Mesendoderm (in vitro differentiated cells): ENCODE measurements at regions not wholly inside any gene's neighbourhood (a gene's known extent, or its start where the extent isn't known, plus 50 kb on each side); places are given as distances from the start of the nearest gene placed in this dataset.
A peak's percentile ranks its signal among the peaks of the same experiment; 100 is the strongest.

Experiments used
- DNase-seq: peaks from one replicate; pipeline ENCODE4 v3.0.0; 2013
- H2AK5ac ChIP-seq: 2 replicates; pipeline ENCODE4 v1.6.1; 2013; ENCODE audit warnings: low read length, inconsistent platforms
- H2BK120ac ChIP-seq: 2 replicates; pipeline ENCODE4 v1.6.1; 2013; ENCODE audit warnings: low read depth, mild to moderate bottlenecking, low read length, moderate library complexity, mixed read lengths
- H2BK15ac ChIP-seq: replicated peaks from 2 replicates; pipeline ENCODE4 v1.6.1; 2013; ENCODE audit warnings: low read depth, mild to moderate bottlenecking, moderate library complexity
- H2BK5ac ChIP-seq: 2 replicates; pipeline ENCODE4 v1.6.1; 2013; ENCODE audit warnings: low read length, inconsistent platforms
- H3K18ac ChIP-seq: 2 replicates; pipeline ENCODE4 v1.6.1; 2013; ENCODE audit warnings: mild to moderate bottlenecking, low read length, mixed read lengths
- H3K23ac ChIP-seq: one replicate; pipeline ENCODE4 v1.6.1; 2013; ENCODE audit warnings: low read length
- H3K27ac ChIP-seq: 2 replicates; pipeline ENCODE4 v1.5.1; 2013; ENCODE audit warnings: low read depth, mild to moderate bottlenecking, inconsistent platforms, low read length, moderate library complexity
- H3K27me3 ChIP-seq: 2 replicates; pipeline ENCODE4 v1.6.1; 2013; ENCODE audit warnings: low read length, control low read depth, mild to moderate bottlenecking, inconsistent platforms; ENCODE audit not compliant: insufficient read depth, poor library complexity
- H3K36me3 ChIP-seq: 2 replicates; pipeline ENCODE4 v1.6.1; 2013; ENCODE audit warnings: low read length, inconsistent platforms; ENCODE audit not compliant: control insufficient read depth, insufficient read depth
- H3K4ac ChIP-seq: one replicate; pipeline ENCODE4 v1.6.1; 2013; ENCODE audit warnings: low read depth, mild to moderate bottlenecking, low read length, moderate library complexity
- H3K4me1 ChIP-seq: 2 replicates; pipeline ENCODE4 v1.6.1; 2013; ENCODE audit warnings: low read depth, low read length, inconsistent platforms; ENCODE audit not compliant: control insufficient read depth
- H3K4me2 ChIP-seq: 2 replicates; pipeline ENCODE4 v1.6.1; 2013; ENCODE audit warnings: low read length
- H3K4me3 ChIP-seq: 2 replicates; pipeline ENCODE4 v1.5.1; 2013; ENCODE audit warnings: mild to moderate bottlenecking, low read length
- H3K56ac ChIP-seq: one replicate; pipeline ENCODE4 v1.6.1; 2013; ENCODE audit warnings: low read length
- H3K79me1 ChIP-seq: 2 replicates; pipeline ENCODE4 v1.6.1; 2013; ENCODE audit warnings: low read length, inconsistent platforms
- H3K79me2 ChIP-seq: 2 replicates; pipeline ENCODE4 v1.6.1; 2013; ENCODE audit warnings: mild to moderate bottlenecking, low read length; ENCODE audit not compliant: control insufficient read depth, insufficient read depth
- H3K9ac ChIP-seq: 2 replicates; pipeline ENCODE4 v1.6.1; 2013; ENCODE audit warnings: low read length, inconsistent platforms
- H4K5ac ChIP-seq: one replicate; pipeline ENCODE4 v1.6.1; 2013; ENCODE audit warnings: low read length
- H4K8ac ChIP-seq: one replicate; pipeline ENCODE4 v1.6.1; 2013; ENCODE audit warnings: low read depth, mild to moderate bottlenecking, control low read depth, low read length, moderate library complexity
- WGBS: extraction: QIAGEN DNeasy Blood & Tissue Kit; methylation state at CpG from one replicate; pipeline ENCODE4 v1.1.7; 2013; ENCODE audit warnings: low lambda C conversion rate, missing lambda C conversion rate; ENCODE audit not compliant: insufficient coverage; ENCODE audit errors: extremely low coverage; 5-methylcytosine and 5-hydroxymethylcytosine counted together

DNA sequence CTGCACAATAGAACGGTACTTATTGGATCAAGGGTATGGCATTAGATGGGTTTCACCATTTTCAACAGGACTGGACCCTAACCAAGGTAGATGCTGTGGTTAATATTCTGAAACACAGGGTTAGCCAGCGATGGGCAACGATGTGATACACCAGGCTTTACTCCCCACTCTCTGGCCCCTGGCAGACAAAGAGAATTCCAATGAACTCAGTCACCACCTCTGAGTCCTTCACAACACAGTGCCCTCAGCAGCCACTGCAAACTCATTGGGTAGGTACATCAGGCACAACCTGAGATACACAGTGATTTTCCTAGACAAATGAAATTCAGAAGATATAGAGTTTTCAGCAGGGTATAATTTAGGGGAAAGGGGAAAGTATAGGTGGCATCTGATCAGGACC lies 634.5 kb downstream of the ZEB2 start:
- no peak overlapping the region for H3K23ac ChIP-seq
- H4K5ac ChIP-seq: no peak overlapping the region
- no peak overlapping the region for H3K27ac ChIP-seq
- no peak overlapping the region for H3K18ac ChIP-seq
- no peak overlapping the region for H2BK5ac ChIP-seq
- no peak overlapping the region for H3K56ac ChIP-seq
- H2AK5ac ChIP-seq: no peak overlapping the region
- H4K8ac ChIP-seq: no peak overlapping the region
- no peak overlapping the region for H2BK15ac ChIP-seq
- no peak overlapping the region for H3K4me3 ChIP-seq
- no peak overlapping the region for H3K4me2 ChIP-seq
- H3K79me1 ChIP-seq: no peaks in the 10 kb centered on the region
- no peaks in the 10 kb centered on the region for H3K27me3 ChIP-seq
- no peaks in the 10 kb centered on the region for H3K4me1 ChIP-seq
- no peak overlapping the region for H3K4ac ChIP-seq
- DNase-seq: no peak
- no peak overlapping the region for H2BK120ac ChIP-seq
- no peaks in the 10 kb centered on the region for H3K36me3 ChIP-seq
- H3K79me2 ChIP-seq: no peaks in the 10 kb centered on the region
- WGBS: no CpG with 5 or more reads among the region's 3 CpGs
- no peak overlapping the region for H3K9ac ChIP-seq

DNA sequence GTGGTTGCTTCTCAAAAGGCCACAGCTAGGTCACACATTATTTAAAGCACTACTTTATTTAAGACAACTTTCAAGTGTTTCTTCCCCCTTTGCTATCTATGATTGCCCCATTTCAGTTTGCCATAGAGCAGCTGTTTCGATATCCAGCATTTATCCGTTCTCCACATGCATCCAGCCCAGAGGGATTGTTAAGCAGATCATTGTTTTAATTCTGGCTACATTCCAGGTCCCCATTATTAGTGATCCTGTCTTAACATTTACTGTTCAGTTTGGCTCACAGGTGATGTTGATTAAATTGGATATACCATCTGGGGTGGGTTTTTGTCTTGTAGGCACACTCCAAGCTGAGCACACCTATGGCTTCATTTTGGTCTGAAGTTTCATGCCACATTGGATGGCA lies 638.7 kb downstream of the ZEB2 start:
- no peak overlapping the region for H3K4me3 ChIP-seq
- DNase-seq: no peak
- WGBS: no CpG with 5 or more reads among the region's 2 CpGs
- no peak overlapping the region for H4K8ac ChIP-seq
- H2AK5ac ChIP-seq: no peak overlapping the region
- H3K23ac ChIP-seq: no peak overlapping the region
- no peak overlapping the region for H3K56ac ChIP-seq
- no peak overlapping the region for H3K4me2 ChIP-seq
- no peak overlapping the region for H2BK5ac ChIP-seq
- H3K36me3 ChIP-seq: no peaks in the 10 kb centered on the region
- no peaks in the 10 kb centered on the region for H3K79me1 ChIP-seq
- no peaks in the 10 kb centered on the region for H3K4me1 ChIP-seq
- H3K9ac ChIP-seq: no peak overlapping the region
- no peak overlapping the region for H2BK15ac ChIP-seq
- H4K5ac ChIP-seq: no peak overlapping the region
- no peaks in the 10 kb centered on the region for H3K27me3 ChIP-seq
- no peak overlapping the region for H3K18ac ChIP-seq
- no peak overlapping the region for H3K4ac ChIP-seq
- H3K79me2 ChIP-seq: no peaks in the 10 kb centered on the region
- H2BK120ac ChIP-seq: no peak overlapping the region
- H3K27ac ChIP-seq: no peak overlapping the region

DNA sequence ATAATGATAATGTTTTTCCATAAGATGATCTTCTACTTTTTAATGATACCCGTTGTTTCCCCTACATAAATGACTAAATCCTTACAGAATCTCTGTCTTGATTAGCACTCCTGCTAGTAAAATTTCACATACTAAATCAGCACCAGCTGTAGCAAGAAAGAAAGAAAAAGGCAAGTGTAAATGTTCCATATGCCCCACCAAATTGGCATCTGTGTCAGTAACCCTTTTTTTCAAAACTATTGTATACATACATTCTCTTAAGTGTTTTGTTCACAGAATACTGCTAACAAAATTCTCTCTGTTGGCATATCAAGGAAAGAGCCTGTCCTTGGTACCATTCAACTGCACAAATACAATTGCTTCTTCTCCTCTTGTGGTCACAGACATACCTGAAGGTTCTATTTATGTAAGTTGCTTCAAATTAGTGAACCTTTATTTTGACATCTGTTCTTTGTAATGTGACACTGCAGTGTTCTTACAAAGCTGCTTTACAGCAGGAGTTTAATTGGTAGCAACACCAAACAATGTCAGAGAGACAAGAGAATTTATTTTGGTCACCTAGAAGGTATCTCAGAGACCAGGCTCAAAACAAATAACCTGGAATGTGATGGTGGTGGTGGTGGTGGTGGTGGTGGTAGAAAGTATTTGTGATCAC lies 641.9 kb downstream of the ZEB2 start:
- H3K56ac ChIP-seq: no peak overlapping the region
- no peak overlapping the region for H2BK15ac ChIP-seq
- H3K23ac ChIP-seq: no peak overlapping the region
- DNase-seq: peak; percentile 4
- H3K27me3 ChIP-seq: no peaks in the 10 kb centered on the region
- H2AK5ac ChIP-seq: no peak overlapping the region
- no peak overlapping the region for H3K4ac ChIP-seq
- H3K4me2 ChIP-seq: no peak overlapping the region
- no peak overlapping the region for H4K8ac ChIP-seq
- no peak overlapping the region for H2BK5ac ChIP-seq
- H3K4me3 ChIP-seq: no peak overlapping the region
- no peak overlapping the region for H2BK120ac ChIP-seq
- no CpG with 5 or more reads among the region's 1 CpG for WGBS
- no peaks in the 10 kb centered on the region for H3K36me3 ChIP-seq
- no peak overlapping the region for H3K27ac ChIP-seq
- H3K18ac ChIP-seq: no peak overlapping the region
- no peaks in the 10 kb centered on the region for H3K79me2 ChIP-seq
- no peaks in the 10 kb centered on the region for H3K4me1 ChIP-seq
- no peak overlapping the region for H4K5ac ChIP-seq
- H3K79me1 ChIP-seq: no peaks in the 10 kb centered on the region
- H3K9ac ChIP-seq: no peak overlapping the region

DNA sequence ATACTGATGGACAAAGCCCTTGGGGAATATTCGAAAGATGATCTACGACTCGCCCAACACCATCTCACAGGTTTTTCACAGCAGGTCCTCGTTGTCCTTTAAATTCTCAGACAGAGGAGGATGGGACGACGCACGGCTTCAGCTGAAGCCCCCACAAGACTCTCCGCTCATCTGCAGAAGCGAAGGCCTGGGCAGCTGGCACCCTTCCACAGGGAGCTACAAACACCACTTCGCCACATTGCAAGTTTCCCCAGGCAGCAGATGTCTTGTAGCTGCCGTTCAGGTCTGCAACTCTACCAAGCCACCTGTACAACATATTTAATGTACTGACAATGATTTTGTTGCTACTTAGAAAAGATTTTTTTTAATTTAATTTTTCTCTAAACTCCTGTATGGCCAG lies 642.9 kb downstream of the ZEB2 start:
- H3K36me3 ChIP-seq: no peaks in the 10 kb centered on the region
- no peaks in the 10 kb centered on the region for H3K79me1 ChIP-seq
- no peak overlapping the region for H4K5ac ChIP-seq
- no peaks in the 10 kb centered on the region for H3K4me1 ChIP-seq
- H3K9ac ChIP-seq: no peak overlapping the region
- no peak overlapping the region for H3K4me3 ChIP-seq
- DNase-seq: no peak
- no peak overlapping the region for H3K4ac ChIP-seq
- no peaks in the 10 kb centered on the region for H3K27me3 ChIP-seq
- H2BK15ac ChIP-seq: no peak overlapping the region
- H3K18ac ChIP-seq: no peak overlapping the region
- no peak overlapping the region for H3K23ac ChIP-seq
- H2AK5ac ChIP-seq: no peak overlapping the region
- H2BK120ac ChIP-seq: no peak overlapping the region
- no peak overlapping the region for H2BK5ac ChIP-seq
- no peaks in the 10 kb centered on the region for H3K79me2 ChIP-seq
- no peak overlapping the region for H3K4me2 ChIP-seq
- H3K56ac ChIP-seq: no peak overlapping the region
- no peak overlapping the region for H4K8ac ChIP-seq
- whole genome bisulfite sequencing: no CpG with 5 or more reads among the region's 11 CpGs
- H3K27ac ChIP-seq: no peak overlapping the region

DNA sequence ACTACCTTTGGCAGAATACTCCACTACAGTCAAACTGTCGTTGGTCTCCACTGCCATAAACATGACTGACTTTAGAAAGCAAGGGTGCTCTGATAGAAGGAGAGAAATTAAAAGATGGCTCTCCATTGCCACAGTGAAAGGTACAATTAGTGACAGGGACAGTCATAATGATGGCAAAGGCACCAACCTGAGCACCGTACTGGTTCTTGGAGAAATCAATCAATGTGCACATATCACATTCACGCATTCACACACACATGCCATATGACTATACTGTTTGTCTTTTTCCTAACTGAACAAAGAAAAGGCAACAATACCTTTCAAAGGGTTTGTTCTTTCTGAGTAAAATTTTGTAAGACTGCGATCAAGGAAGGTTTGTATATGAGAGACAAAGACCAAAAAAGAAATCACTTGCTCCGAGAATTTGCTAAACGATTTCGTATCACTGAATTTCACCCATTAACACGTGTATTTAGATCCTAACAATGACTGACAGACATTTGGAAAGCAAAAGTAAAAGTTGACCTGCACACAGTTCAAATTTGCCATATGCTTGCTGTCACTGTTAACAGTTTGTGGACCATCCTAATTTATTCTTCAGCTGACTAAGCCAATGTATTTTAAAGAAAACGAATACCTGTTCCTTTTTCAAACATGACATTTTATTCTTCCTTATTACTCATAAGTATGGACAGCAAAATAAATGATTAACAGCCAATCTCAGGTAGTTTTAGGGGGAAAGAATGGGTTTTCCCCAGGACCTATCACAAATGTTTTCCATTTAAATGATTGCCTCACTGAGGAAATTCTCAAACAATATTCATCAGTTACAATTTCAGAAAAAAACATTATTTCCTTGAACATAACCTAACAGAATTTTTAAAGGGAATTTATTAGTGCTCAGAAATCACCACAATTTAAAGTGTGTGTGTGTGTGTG lies 644.4 kb downstream of the ZEB2 start:
- Histone ChIP-seq H3K79me1 (no peaks in the 10 kb centered on the region), H3K4ac (no peak overlapping the region), H3K27me3 (no peaks in the 10 kb centered on the region), H3K23ac (no peak overlapping the region), H4K5ac (no peak overlapping the region), H2BK15ac (no peak overlapping the region), H2AK5ac (no peak overlapping the region), H3K4me2 (no peak overlapping the region), H3K4me3 (no peak overlapping the region), H3K9ac (no peak overlapping the region), H2BK5ac (no peak overlapping the region), H3K56ac (no peak overlapping the region), H3K4me1 (no peaks in the 10 kb centered on the region), H3K27ac (no peak overlapping the region), H4K8ac (no peak overlapping the region), H3K79me2 (no peaks in the 10 kb centered on the region), H3K18ac (no peak overlapping the region), H3K36me3 (no peaks in the 10 kb centered on the region), H2BK120ac (no peak overlapping the region)
- DNase-seq: no peak
- WGBS: no CpG with 5 or more reads among the region's 9 CpGs
